ENCODE measurements at regions not wholly inside any gene's neighbourhood (a gene's known extent, or its start where the extent isn't known, plus 50 kb on each side); places are given as distances from the start of the nearest gene placed in this dataset.
"Not testable (repeated sequence)": the region's sequence is repeated elsewhere in the genome, so short reads cannot be mapped to it uniquely, and the experiment has no call there.

- no peak for DNase-seq
Measured at GRCh38 chrX:113009837-113010236, 169.2 kb upstream of the AMOT start.

GRCh38 chrX:113009029-113009428 is 168.4 kb upstream of the AMOT start:
- no peak for DNase-seq

- no peak for DNase-seq
Measured at GRCh38 chrX:113001836-113002235, 161.2 kb upstream of the AMOT start.

- no peak for DNase-seq
Measured at GRCh38 chrX:112997991-112998390, 157.4 kb upstream of the AMOT start.

GRCh38 chrX:112991801-112992200 is 151.2 kb upstream of the AMOT start:
- no peak for DNase-seq

DNA sequence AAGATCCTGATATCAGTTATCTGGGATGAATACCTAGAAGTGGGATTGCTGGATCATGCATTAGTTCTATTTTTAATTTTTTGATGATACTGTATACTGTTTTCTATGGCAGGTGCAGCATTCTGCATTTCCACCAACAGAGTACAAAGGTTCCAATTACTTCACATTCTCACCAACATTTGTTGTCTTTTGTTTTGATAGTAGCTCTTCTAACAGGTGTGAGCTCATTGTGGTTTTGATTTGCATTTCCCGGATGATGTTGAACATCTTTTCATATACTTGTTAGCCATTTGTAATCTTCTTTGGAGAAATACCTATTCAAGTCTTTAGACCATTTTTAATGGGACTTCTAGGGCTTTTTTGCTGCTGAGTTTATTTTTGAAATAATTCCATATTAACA is 139.2 kb upstream of the AMOT start:
- no peak for DNase-seq

DNA sequence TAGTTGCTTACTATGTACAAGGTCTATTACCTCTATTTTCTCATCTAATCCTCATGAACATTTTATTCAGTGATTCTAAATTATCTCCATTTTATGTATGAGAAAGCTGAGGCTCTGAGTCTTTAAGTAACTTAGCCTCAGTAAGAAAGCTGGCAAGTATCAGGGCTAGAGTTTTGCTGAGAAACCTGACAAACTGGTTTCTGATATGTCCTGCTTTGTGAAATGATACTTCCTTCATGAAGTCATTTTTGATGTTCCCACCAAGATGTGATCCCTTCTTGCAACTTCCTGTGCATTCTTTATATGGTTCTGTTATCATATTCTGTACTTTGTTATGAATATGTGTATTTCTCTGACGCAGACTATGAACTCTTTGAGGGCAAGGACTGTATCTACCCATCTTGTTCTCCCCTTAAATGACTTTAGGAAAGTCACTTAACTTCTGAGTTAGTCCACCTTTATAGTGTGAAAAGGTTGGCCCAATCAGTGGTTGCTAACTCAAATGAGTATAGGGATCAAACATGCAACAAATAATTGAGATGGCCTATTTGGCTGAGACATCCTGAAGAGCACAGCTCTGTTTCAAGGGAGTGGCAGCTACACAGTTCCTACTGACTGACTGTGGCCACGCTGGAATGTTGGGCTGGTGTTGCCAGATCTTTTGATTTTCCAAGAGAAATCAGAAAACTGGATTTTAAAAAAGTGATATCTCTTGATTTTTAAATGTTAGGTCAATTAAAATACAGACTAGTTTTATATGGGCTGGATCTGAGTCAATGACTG is 127.9 kb upstream of the AMOT start:
- DNase-seq: no peak

- no peak for DNase-seq
Measured at GRCh38 chrX:112967903-112968302, 127.3 kb upstream of the AMOT start.

DNA sequence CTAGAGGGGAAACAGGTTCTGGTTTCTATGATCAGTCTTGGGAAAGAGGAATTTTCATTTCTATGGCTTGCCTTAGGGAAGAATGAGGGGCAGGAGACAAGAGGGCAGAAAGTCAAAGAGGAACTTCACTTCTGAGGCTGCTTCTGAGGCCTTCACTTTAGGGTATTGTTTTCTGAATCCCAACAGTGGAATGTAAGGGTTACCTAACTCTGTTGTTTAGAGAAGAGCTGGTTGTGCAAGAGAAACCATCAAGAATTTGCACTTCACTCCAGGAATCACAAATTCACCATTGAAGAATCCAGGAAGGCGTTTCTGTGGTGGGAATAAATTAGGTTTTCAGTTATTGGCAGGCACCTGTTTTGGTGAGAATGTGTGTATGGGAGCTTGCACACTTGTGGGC is 126.7 kb upstream of the AMOT start:
- no peak for DNase-seq

GRCh38 chrX:112961981-112962380 is 121.3 kb upstream of the AMOT start:
- DNase-seq: no peak

DNA sequence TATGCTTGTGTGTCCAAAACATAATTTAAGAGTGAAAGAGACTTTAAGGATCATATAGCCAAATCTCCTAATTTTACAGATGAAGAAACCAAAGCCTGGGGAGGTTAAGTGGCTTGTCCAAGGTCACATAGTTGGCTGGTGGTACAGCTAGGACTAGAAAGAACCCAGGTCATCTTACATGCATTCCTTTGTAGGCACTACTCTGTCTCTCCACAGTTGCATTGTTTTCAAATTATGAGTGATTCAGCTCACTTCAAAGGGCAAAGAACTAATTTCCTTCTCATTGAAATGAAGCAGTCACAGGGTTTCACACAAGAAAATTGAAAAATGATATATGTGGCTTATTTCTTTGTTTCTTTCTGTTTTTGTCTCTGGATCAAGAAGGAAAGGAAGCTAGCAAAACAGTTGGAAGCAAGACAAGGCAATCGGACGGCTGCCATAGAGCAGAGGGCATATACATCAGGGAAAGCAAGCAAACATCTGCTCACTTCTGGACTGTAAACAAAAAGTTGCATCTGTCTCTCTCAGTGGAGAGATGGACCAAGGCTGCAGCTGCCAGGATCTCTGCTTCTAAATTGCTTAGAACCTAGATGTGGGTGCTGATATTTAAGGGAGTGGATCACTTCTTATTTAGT is 107.5 kb upstream of the AMOT start:
- DNase-seq: no peak

DNA sequence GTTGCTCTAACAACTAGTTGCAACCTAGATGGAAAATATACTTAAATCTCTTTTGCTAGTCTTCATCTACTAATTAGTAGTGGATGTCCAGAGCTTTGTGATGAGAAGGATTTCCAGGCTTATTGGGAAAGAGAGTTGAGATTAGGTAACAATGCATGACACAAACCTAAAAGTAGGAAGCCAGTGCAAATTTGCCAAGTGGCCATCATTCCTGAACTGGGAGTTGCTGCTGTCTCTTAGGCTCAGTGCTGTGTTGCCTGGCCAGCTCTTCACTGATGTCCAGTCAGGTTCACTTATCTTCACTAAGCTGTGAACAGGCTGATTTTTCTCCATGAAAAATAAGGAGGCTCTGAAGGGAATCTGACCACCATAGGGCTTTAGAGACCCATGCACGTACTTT is 105.6 kb upstream of the AMOT start:
- DNase-seq: no peak

GRCh38 chrX:112945826-112946225 is 105.2 kb upstream of the AMOT start:
- DNase-seq: no peak

- DNase-seq: no peak
Measured at GRCh38 chrX:112941209-112941837, 100.7 kb upstream of the AMOT start.

GRCh38 chrX:112935029-112935428 is 94.4 kb upstream of the AMOT start:
- no peak for DNase-seq

DNA sequence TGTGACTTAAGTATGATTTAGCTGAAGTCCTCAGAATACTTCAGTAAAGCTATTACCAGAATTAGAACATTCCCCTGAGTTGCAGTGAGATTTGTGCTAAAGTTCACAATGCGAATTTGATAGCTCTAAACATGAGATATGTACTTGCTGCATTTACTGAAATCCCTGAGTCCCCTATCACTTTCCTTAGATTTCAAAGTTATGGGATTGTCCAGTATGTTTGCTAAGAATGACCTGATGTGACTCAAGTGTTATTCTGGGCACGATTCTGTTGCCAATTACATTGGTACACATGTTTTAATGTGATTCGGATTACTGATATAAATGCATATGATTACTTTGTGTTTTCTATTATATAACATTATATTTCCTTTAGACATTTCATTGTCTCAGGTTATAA is 91.3 kb upstream of the AMOT start:
- DNase-seq: no peak

- DNase-seq: no peak
Measured at GRCh38 chrX:112931478-112931877, 90.8 kb upstream of the AMOT start.

DNA sequence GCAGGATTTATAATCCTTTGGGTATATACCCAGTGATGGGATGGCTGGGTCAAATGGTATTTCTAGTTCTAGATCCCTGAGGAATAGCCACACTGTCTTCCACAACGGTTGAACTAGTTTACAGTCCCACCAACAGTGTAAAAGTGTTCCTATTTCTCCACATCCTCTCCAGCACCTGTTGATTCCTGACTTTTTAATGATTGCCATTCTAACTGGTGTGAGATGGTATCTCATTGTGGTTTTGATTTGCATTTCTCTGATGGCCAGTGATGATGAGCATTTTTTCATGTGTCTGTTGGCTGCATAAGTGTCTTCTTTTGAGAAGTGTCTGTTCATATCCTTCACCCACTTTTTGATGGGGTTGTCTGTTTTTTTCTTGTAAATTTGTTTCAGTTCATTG is 82.8 kb upstream of the AMOT start:
- not testable (repeated sequence) for DNase-seq

DNA sequence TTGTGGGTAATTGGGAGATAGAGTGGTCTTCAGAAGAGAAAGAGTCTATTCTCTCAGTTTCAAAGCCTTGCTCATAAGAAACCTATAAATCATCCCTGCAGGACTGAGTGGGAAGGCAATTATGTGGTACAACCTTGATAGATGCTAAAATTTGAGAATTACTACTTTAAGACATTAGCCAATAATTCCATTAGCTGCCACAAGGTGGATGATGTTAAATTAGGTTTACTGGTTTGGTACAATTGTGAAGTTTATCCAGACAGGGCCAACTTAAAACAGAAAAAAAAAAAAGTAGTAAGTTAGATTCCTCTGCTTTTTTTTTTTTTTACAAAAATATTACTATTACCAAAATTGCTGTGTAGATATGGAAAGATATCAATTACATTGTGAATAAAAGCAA is 73.2 kb upstream of the AMOT start:
- DNase-seq: no peak

- no peak for DNase-seq
Measured at GRCh38 chrX:112910418-112910817, 69.8 kb upstream of the AMOT start.

- DNase-seq: no peak
Measured at GRCh38 chrX:112901869-112902725, 61.5 kb upstream of the AMOT start.

- no peak for DNase-seq
Measured at GRCh38 chrX:112896051-112896450, 55.4 kb upstream of the AMOT start.

All from suppressor macrophage treated with lipopolysaccharide for 1 hour (primary cell).